ENCODE measurements at regions not wholly inside any gene's neighbourhood (a gene's known extent, or its start where the extent isn't known, plus 50 kb on each side); places are given as distances from the start of the nearest gene placed in this dataset.

DNA sequence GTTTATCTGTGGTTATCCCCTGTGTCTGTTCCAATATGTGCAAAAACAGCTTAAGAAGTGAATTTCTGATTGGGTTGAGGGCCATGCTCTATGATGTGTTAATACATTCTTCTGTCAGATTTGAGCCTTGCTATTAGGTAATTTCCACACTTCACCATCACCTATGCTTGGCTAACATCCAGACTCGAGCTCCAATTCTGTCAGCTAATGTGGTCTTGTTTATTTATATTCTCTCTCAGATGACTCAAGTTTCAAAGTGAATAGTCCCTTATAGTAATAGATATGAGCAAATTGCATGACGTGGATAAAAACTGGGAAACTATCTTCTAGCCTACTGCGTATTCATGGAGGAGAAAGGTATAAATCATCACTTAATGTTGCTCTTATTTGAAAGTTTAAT, 451.3 kb downstream of the SNAPC1 start:
- Histone ChIP-seq H3K36me3 (ENCODE audit: insufficient read depth) (no peaks in the 10 kb centered on the region), H2AFZ (ENCODE audit: low read depth) (no peak overlapping the region), H3K9ac (no peak overlapping the region), H4K20me1 (ENCODE audit: insufficient read depth) (no peaks in the 10 kb centered on the region), H3K4me2 (no peak overlapping the region), H3K27ac (no peak overlapping the region), H3K27me3 (ENCODE audit: insufficient read depth, low read depth) (no peaks in the 10 kb centered on the region), H3K4me1 (ENCODE audit: low read depth, poor library complexity, severe bottlenecking) (no peaks in the 10 kb centered on the region), H3K79me2 (ENCODE audit: insufficient read depth, low read depth) (no peaks in the 10 kb centered on the region), H3K4me3 (IDR thresholded peaks at IDR 0.05; ENCODE audit: insufficient read depth, low read depth, low read length) (no peak overlapping the region)
- TF ChIP-seq, protein P1, sequence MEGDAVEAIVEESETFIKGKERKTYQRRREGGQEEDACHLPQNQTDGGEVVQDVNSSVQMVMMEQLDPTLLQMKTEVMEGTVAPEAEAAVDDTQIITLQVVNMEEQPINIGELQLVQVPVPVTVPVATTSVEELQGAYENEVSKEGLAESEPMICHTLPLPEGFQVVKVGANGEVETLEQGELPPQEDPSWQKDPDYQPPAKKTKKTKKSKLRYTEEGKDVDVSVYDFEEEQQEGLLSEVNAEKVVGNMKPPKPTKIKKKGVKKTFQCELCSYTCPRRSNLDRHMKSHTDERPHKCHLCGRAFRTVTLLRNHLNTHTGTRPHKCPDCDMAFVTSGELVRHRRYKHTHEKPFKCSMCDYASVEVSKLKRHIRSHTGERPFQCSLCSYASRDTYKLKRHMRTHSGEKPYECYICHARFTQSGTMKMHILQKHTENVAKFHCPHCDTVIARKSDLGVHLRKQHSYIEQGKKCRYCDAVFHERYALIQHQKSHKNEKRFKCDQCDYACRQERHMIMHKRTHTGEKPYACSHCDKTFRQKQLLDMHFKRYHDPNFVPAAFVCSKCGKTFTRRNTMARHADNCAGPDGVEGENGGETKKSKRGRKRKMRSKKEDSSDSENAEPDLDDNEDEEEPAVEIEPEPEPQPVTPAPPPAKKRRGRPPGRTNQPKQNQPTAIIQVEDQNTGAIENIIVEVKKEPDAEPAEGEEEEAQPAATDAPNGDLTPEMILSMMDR (conservative IDR thresholded peaks at IDR 0.05; ENCODE audit: low read depth, low read length), result no peak

DNA sequence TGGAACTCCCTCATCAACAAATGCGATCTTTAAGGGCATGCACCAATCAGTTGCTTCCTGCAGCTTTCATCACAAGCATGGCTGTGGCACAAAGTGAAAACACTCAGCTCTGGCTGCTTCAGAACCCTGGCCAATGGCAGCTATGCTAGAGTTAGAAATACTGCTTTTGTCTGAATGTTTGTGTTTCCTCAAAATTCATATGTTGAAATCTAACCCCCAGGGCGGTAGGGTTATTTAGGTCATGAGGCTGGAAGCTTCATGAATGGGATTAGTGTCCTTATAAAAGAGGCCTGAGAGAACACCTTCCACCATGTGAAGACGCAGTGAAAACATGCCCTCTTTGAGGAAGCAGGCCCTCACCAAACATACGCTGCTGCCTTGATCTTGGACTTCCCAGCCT, 453.9 kb downstream of the SNAPC1 start:
- Histone ChIP-seq H2AFZ (ENCODE audit: low read depth) (no peak overlapping the region), H3K9ac (no peak overlapping the region), H3K4me2 (no peak overlapping the region), H3K27ac (no peak overlapping the region), H3K36me3 (ENCODE audit: insufficient read depth) (no peaks in the 10 kb centered on the region), H3K4me1 (ENCODE audit: low read depth, poor library complexity, severe bottlenecking) (no peaks in the 10 kb centered on the region), H3K4me3 (IDR thresholded peaks at IDR 0.05; ENCODE audit: insufficient read depth, low read depth, low read length) (no peak overlapping the region), H3K27me3 (ENCODE audit: insufficient read depth, low read depth) (no peaks in the 10 kb centered on the region), H3K79me2 (ENCODE audit: insufficient read depth, low read depth) (no peaks in the 10 kb centered on the region), H4K20me1 (ENCODE audit: insufficient read depth) (no peaks in the 10 kb centered on the region)
- TF ChIP-seq, protein P1 (conservative IDR thresholded peaks at IDR 0.05; ENCODE audit: low read depth, low read length), result no peak

DNA sequence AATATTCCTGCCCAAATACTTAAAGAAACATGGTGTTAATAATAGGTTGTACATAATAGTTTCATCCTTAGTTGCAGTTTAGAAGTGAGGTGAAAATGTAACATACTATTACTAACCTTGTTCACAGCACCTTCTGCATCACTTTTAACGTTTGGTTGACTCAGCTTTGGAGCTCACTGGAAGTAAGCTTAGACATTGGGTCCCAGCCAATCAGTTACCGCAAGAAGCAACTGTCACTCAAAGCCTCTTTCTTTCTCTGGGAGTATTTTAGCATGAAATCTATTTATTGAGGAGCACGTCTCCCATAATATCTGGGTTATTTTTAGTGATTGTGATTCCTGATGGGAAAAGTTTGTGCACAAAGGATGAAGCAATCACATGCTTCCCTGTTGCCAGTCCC, 472.6 kb downstream of the SNAPC1 start:
- Histone ChIP-seq H3K4me2 (no peak overlapping the region), H3K79me2 (ENCODE audit: insufficient read depth, low read depth) (no peaks in the 10 kb centered on the region), H3K4me1 (ENCODE audit: low read depth, poor library complexity, severe bottlenecking) (no peaks in the 10 kb centered on the region), H2AFZ (ENCODE audit: low read depth) (no peak overlapping the region), H3K27ac (no peak overlapping the region), H3K4me3 (IDR thresholded peaks at IDR 0.05; ENCODE audit: insufficient read depth, low read depth, low read length) (no peak overlapping the region), H4K20me1 (ENCODE audit: insufficient read depth) (no peaks in the 10 kb centered on the region), H3K27me3 (ENCODE audit: insufficient read depth, low read depth) (no peaks in the 10 kb centered on the region), H3K36me3 (ENCODE audit: insufficient read depth) (no peaks in the 10 kb centered on the region), H3K9ac (no peak overlapping the region)
- TF ChIP-seq, protein P1 (conservative IDR thresholded peaks at IDR 0.05; ENCODE audit: low read depth, low read length), result no peak

DNA sequence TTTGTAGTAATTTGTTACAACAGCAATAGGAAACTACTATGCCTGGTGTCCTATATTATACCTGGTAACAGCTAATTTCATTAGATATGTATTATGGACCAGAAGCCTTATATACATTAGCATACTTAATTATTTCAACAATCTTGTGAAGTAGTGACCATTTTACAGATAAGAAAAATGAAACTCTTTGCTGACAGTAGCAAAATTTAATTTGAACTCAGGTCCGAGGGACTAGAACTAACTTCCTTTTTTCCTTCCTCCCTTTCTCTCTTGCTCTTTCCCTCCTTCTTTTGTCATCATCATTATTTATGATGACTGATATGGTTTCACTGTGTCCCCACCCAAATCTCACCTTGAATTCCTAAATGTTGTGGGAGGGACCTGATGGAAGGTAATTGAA, 482.0 kb downstream of the SNAPC1 start:
- H3K27ac ChIP-seq, result no peak overlapping the region
- no peaks in the 10 kb centered on the region for H3K79me2 ChIP-seq (ENCODE audit: insufficient read depth, low read depth)
- H3K36me3 ChIP-seq (ENCODE audit: insufficient read depth), result no peaks in the 10 kb centered on the region
- H3K4me2 ChIP-seq, result no peak overlapping the region
- TF ChIP-seq, protein P1 (conservative IDR thresholded peaks at IDR 0.05; ENCODE audit: low read depth, low read length), result no peak
- H3K9ac ChIP-seq, result no peak overlapping the region
- H3K4me3 ChIP-seq (IDR thresholded peaks at IDR 0.05; ENCODE audit: insufficient read depth, low read depth, low read length), result no peak overlapping the region
- H2AFZ ChIP-seq (ENCODE audit: low read depth), result no peak overlapping the region
- H3K27me3 ChIP-seq (ENCODE audit: insufficient read depth, low read depth), result no peaks in the 10 kb centered on the region
- no peaks in the 10 kb centered on the region for H3K4me1 ChIP-seq (ENCODE audit: low read depth, poor library complexity, severe bottlenecking)
- H4K20me1 ChIP-seq (ENCODE audit: insufficient read depth), result no peaks in the 10 kb centered on the region

DNA sequence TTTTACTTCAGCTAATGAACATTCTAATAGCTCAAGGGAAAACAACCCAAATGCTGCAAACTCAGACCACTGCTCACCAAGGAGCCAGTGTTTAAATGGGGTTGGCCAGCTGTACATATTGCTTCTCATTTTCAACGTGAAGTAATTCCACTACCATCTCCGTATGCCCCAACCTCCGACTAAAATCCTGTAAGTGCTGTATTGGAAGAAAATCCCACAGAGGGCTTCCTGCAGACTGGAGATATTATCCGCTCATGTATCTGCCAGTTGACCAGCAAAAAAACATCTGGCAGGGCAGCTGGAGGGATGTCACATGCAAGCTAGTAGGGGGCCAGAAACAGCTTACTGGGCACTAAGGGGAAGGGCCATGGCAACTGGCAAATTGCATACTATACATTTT, 485.0 kb downstream of the SNAPC1 start:
- no peaks in the 10 kb centered on the region for H3K79me2 ChIP-seq (ENCODE audit: insufficient read depth, low read depth)
- H3K9ac ChIP-seq, result no peak overlapping the region
- H3K36me3 ChIP-seq (ENCODE audit: insufficient read depth), result no peaks in the 10 kb centered on the region
- no peak overlapping the region for H3K27ac ChIP-seq
- no peak overlapping the region for H3K4me2 ChIP-seq
- no peak overlapping the region for H3K4me3 ChIP-seq (IDR thresholded peaks at IDR 0.05; ENCODE audit: insufficient read depth, low read depth, low read length)
- H3K27me3 ChIP-seq (ENCODE audit: insufficient read depth, low read depth), result no peaks in the 10 kb centered on the region
- no peak overlapping the region for H2AFZ ChIP-seq (ENCODE audit: low read depth)
- H4K20me1 ChIP-seq (ENCODE audit: insufficient read depth), result no peaks in the 10 kb centered on the region
- H3K4me1 ChIP-seq (ENCODE audit: low read depth, poor library complexity, severe bottlenecking), result no peaks in the 10 kb centered on the region
- TF ChIP-seq, protein P1 (conservative IDR thresholded peaks at IDR 0.05; ENCODE audit: low read depth, low read length), result no peak

Measured in KMS-11 (cell line).